ENCODE measurements at regions not wholly inside any gene's neighbourhood (a gene's known extent, or its start where the extent isn't known, plus 50 kb on each side); places are given as distances from the start of the nearest gene placed in this dataset.
"Not testable (repeated sequence)": the region's sequence is repeated elsewhere in the genome, so short reads cannot be mapped to it uniquely, and the experiment has no call there.

DNA sequence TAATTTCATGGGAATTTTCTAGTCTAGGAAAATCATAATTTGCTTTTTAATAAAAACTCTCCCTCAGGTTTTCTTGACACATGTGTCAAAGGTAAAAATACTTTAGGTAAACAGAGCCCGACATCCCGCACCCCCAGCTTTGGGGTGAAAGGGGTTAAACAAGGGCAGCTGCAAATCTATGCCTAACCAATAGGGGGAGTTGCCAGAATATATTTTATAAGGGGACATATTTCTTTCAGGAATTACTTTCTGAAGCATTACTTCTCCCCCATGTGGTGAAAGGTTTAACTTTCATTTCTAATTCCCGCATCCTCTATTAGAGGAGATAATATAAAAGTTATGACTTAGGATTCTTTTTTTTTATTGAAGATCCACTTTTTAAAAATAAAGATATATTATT, 53.9 kb upstream of the HEPH start:
- FAIRE-seq: no peak

DNA sequence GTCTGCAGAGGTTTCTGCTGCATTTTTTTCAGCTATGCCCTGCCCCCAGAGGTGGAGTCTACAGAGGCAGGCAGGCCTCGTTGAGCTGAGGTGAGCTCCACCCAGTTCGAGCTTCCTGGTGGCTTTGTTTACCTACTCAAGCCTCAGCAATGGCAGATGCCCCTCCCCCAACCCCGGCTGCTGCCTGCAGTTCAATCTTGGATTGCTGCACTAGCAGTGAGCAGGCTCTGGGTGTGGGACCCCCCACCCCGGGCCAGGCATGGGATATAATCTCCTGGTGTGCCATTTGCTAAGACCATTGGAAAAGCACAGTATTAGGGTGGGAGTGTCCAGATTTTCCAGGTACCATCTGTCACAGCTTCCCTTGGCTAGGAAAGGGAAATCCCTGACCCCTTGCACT, 56.2 kb upstream of the HEPH start:
- not testable (repeated sequence) for FAIRE-seq

DNA sequence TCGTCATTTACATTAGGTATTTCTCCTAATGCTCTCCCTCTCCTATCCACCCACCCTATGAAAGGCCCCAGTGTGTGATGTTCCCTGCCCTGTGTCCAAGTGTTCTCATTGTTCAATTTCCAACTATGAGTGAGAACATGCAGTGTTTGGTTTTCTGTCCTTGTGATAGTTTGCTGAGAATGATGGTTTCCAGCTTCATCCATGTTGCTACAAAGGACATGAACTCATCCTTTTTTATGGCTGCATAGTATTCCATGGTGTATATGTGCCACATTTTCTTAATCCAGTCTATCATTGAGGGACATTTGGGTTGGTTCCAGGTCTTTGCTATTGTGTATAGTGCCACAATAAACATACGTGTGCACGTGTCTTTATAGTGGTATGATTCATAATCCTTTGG, 61.6 kb upstream of the HEPH start:
- FAIRE-seq: not testable (repeated sequence)

DNA sequence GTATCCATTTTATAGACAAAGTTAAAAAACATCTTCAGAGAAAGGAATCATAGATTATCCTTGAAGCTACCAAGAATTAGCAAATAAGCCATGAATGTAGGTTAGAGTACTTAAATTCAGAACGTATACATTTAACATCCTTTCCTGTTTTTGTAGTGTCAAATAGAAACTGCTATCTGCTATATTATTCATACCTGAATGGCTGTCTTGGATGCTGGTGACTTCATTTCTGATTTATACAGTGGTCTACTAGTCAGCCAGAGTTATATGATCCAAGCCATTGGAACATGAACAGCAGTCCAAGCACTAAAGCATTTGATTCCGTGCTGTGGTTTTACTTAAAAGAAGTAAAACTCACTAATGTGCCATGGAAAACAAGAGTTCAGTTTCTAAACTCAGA, 58.3 kb upstream of the VSIG4 start:
- FAIRE-seq: no peak

DNA sequence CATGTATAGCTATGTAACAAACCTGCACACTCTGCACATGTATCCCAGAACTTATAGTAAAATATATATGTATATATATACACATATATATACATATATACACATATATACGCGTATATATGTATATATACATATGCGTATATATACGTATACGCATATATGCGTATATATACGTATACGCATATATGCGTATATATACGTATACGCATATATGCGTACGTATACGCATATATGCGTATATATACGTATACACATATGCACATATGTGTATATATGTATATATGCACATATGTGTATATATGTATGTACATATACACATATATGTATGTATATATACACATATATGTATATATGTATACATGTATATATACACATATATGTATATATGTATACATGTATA, 57.1 kb upstream of the VSIG4 start:
- FAIRE-seq: peak; percentile 46

DNA sequence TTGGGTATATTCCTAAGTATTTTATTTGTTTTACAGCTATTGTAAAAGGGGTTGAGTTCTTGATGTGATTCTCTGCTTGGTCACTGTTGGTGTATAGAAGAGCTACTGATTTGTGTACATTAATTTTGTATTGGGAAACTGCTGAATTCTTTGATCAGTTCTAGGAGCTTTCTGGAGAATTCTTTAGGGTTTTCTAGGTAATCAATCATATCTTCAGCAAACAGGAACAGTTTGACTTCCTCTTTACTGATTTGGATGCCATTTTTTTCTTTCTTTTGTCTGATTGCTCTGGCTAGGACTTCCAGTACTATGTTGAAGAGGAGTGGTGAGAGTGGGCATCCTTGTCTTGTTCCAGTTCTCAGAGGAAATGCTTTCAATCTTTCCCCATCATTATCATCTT, 50.1 kb upstream of the VSIG4 start:
- not testable (repeated sequence) for FAIRE-seq

Measured in G401.6 (cell line).